ENCODE measurements at regions not wholly inside any gene's neighbourhood (a gene's known extent, or its start where the extent isn't known, plus 50 kb on each side); places are given as distances from the start of the nearest gene placed in this dataset.

DNA sequence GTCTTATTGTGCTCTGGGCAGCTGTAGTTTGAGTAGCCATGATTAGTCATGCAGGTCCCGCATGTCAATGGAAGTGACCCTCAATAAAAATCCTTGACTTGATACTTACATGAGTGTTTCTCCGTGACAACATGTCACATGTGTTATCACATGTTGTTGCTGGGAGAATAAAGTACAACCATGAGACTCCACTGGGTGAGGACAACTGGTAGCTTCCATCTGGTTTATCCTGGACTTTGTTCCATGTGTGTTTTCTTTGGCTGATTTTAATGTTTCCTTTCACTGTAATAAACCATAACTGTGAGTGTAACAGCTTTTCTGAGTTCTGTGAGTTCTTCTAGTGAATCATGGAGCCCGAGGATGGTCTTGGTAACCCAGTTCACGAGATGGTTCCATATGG lies 63.1 kb upstream of the NDN start:
- DNase-seq, result no peak
- POLR2A ChIA-PET (ENCODE audit: unreplicated experiment), result no interaction called here

DNA sequence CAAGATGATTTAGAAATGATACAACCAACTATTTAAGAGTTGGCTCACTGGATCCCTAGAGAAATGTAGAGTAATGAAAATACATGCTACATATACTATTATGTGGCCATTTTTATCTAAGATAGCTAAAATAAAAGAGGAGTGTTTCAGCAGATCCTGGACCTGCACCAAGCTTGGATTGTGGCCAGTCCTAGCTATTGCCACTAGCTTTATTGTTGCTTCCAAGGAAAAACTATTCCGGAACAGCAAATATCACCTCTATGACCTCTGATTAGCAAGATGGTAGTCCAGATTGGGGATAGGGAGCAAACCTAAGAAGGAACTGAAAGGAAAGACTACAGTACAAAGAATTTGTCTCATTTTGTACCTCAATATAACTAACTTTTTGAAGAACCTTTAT lies 63.7 kb upstream of the NDN start:
- H3K36me3 ChIP-seq (ENCODE audit: low read depth, low read length), result no peaks in the 10 kb centered on the region
- no peak overlapping the region for H2AFZ ChIP-seq (ENCODE audit: low read length)
- H3K27me3 ChIP-seq (ENCODE audit: low read length), result no peaks in the 10 kb centered on the region
- DNase-seq (no peak), ATAC-seq (no peak)
- no peak for TF ChIP-seq EZH2 (IDR thresholded peaks at IDR 0.05; ENCODE audit: low read length, unreplicated experiment)
- no peak for TF ChIP-seq EZH2phosphoT487 (IDR thresholded peaks at IDR 0.05; ENCODE audit: borderline replicate concordance, low read length)
- TF ChIP-seq, protein P1, sequence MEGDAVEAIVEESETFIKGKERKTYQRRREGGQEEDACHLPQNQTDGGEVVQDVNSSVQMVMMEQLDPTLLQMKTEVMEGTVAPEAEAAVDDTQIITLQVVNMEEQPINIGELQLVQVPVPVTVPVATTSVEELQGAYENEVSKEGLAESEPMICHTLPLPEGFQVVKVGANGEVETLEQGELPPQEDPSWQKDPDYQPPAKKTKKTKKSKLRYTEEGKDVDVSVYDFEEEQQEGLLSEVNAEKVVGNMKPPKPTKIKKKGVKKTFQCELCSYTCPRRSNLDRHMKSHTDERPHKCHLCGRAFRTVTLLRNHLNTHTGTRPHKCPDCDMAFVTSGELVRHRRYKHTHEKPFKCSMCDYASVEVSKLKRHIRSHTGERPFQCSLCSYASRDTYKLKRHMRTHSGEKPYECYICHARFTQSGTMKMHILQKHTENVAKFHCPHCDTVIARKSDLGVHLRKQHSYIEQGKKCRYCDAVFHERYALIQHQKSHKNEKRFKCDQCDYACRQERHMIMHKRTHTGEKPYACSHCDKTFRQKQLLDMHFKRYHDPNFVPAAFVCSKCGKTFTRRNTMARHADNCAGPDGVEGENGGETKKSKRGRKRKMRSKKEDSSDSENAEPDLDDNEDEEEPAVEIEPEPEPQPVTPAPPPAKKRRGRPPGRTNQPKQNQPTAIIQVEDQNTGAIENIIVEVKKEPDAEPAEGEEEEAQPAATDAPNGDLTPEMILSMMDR (conservative IDR thresholded peaks at IDR 0.05; ENCODE audit: low read depth, low read length), result no peak
- H3K9ac ChIP-seq (ENCODE audit: low read length), result no peak overlapping the region
- CTCF ChIA-PET, result no interaction called here
- no peaks in the 10 kb centered on the region for H3F3A ChIP-seq (ENCODE audit: low read length, unreplicated experiment)
- H3K4me2 ChIP-seq (ENCODE audit: low read length), result no peak overlapping the region
- H3K79me2 ChIP-seq (ENCODE audit: low read length), result no peaks in the 10 kb centered on the region
- intact Hi-C loops (cut with micrococcal nuclease), result no loop called here
- no peaks in the 10 kb centered on the region for H3K9me2 ChIP-seq (replicated peaks; ENCODE audit: low read length)
- H4K20me1 ChIP-seq (ENCODE audit: low read length), result no peaks in the 10 kb centered on the region
- no peak overlapping the region for H3K27ac ChIP-seq (ENCODE audit: low read length)
- BruUV-seq (replicated peaks), result no TSS peak
- POLR2A ChIA-PET (ENCODE audit: unreplicated experiment), result no interaction called here
- H3K4me3 ChIP-seq (ENCODE audit: low read length), result no peak overlapping the region
- no peaks in the 10 kb centered on the region for H3K4me1 ChIP-seq (ENCODE audit: insufficient read depth, low read length)
- H3K9me3 ChIP-seq (ENCODE audit: low read length), result peaks cover 7% of the 10 kb centered on the region; the same call in 1 of the 2 replicates

More for the DNA sequence above, 63.1 kb upstream of the NDN start:
- Histone ChIP-seq H3K9me3 (ENCODE audit: low read length) (peaks cover 7% of the 10 kb centered on the region; the same call in 1 of the 2 replicates), H3K27ac (ENCODE audit: low read length) (no peak overlapping the region), H3K4me1 (ENCODE audit: insufficient read depth, low read length) (no peaks in the 10 kb centered on the region), H3K9me2 (replicated peaks; ENCODE audit: low read length) (no peaks in the 10 kb centered on the region), H4K20me1 (ENCODE audit: low read length) (no peaks in the 10 kb centered on the region), H3K4me3 (ENCODE audit: low read length) (no peak overlapping the region), H3F3A (ENCODE audit: low read length, unreplicated experiment) (no peaks in the 10 kb centered on the region), H3K9ac (ENCODE audit: low read length) (no peak overlapping the region), H3K79me2 (ENCODE audit: low read length) (no peaks in the 10 kb centered on the region), H3K27me3 (ENCODE audit: low read length) (no peaks in the 10 kb centered on the region), H2AFZ (ENCODE audit: low read length) (no peak overlapping the region), H3K4me2 (ENCODE audit: low read length) (no peak overlapping the region), H3K36me3 (ENCODE audit: low read depth, low read length) (no peaks in the 10 kb centered on the region)
- CTCF ChIA-PET, result no interaction called here
- ATAC-seq, result no peak
- intact Hi-C loops (cut with micrococcal nuclease), result no loop called here
- TF ChIP-seq EZH2phosphoT487 (IDR thresholded peaks at IDR 0.05; ENCODE audit: borderline replicate concordance, low read length), result no peak
- TF ChIP-seq EZH2 (IDR thresholded peaks at IDR 0.05; ENCODE audit: low read length, unreplicated experiment), result no peak
- TF ChIP-seq, protein P1 (conservative IDR thresholded peaks at IDR 0.05; ENCODE audit: low read depth, low read length), result no peak
- no TSS peak for BruUV-seq (replicated peaks)

DNA sequence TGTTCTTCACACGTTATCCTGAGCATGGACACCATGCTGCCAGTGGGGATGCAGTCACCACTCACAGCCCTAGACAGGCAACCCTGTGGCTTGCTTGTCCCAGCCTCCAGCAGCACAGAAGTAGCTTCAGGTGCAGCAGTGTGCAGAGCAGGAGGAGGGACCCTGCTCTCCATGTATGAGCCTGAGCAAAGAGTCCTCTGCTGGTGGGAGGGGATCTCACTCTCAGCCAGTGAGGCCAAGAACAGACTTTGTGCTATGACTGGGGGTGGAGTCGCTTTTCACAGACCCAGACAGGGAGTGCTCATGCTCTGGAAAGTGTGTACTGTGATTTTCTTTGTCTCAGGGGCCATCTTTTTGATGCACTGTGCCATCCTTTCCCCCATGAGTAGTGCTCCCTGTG lies 66.1 kb upstream of the NDN start:
- TF ChIP-seq, protein P1 (conservative IDR thresholded peaks at IDR 0.05; ENCODE audit: low read depth, low read length), result no peak
- TF ChIP-seq EZH2 (IDR thresholded peaks at IDR 0.05; ENCODE audit: low read length, unreplicated experiment) (no peak), EZH2phosphoT487 (IDR thresholded peaks at IDR 0.05; ENCODE audit: borderline replicate concordance, low read length) (no peak)

More for the DNA sequence above, 66.1 kb upstream of the NDN start:
- H3K27me3 ChIP-seq (ENCODE audit: low read length), result no peaks in the 10 kb centered on the region
- no peaks in the 10 kb centered on the region for H3F3A ChIP-seq (ENCODE audit: low read length, unreplicated experiment)
- no peak overlapping the region for H3K4me2 ChIP-seq (ENCODE audit: low read length)
- H3K36me3 ChIP-seq (ENCODE audit: low read depth, low read length), result no peaks in the 10 kb centered on the region
- no peak overlapping the region for H3K27ac ChIP-seq (ENCODE audit: low read length)
- no peaks in the 10 kb centered on the region for H3K4me1 ChIP-seq (ENCODE audit: insufficient read depth, low read length)
- BruUV-seq (replicated peaks), result no TSS peak
- ChIA-PET CTCF (no interaction called here), POLR2A (ENCODE audit: unreplicated experiment) (no interaction called here)
- no peaks in the 10 kb centered on the region for H3K9me2 ChIP-seq (replicated peaks; ENCODE audit: low read length)
- H2AFZ ChIP-seq (ENCODE audit: low read length), result no peak overlapping the region
- H3K9ac ChIP-seq (ENCODE audit: low read length), result no peak overlapping the region
- ATAC-seq (no peak), DNase-seq (no peak)
- no peaks in the 10 kb centered on the region for H4K20me1 ChIP-seq (ENCODE audit: low read length)
- no peaks in the 10 kb centered on the region for H3K79me2 ChIP-seq (ENCODE audit: low read length)
- intact Hi-C loops (cut with micrococcal nuclease), result no loop called here
- H3K4me3 ChIP-seq (ENCODE audit: low read length), result no peak overlapping the region
- peaks cover 8% of the 10 kb centered on the region; the same call in 1 of the 2 replicates for H3K9me3 ChIP-seq (ENCODE audit: low read length)
